HG03095 (cell line): ENCODE measurements at regions not wholly inside any gene's neighbourhood (a gene's known extent, or its start where the extent isn't known, plus 50 kb on each side); places are given as distances from the start of the nearest gene placed in this dataset.
"Not testable (repeated sequence)": the region's sequence is repeated elsewhere in the genome, so short reads cannot be mapped to it uniquely, and the experiment has no call there.

Source experiments
- ATAC-seq: cut with Tn5 transposase; IDR thresholded peaks from one replicate; pipeline ENCODE4 v1.9.1; 2021; ENCODE audit warnings: moderate library complexity; ENCODE audit not compliant: unreplicated experiment

GRCh38 chr5:18395126-18396110, 761.2 kb downstream of the TAF11L14 start:
- no peak for ATAC-seq

DNA sequence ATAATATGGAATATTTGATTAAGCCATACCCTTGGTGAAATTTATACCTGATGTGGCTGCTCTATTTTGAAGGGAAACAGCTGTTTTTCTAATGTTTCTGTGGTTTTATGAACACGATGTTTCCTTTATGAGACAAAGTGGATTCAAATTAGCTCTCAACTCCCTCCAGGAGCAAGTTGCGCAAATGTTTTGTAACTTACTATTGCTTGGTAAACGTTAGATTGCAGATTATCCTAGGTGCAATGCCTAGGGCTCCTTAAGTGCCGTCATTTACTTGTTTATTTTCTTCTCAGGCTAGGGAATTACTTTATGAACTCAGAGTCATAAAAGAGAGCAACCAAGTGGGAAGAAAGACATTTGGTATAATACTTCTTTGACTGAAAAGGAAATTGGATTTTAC, 763.1 kb downstream of the TAF11L14 start:
- ATAC-seq = no peak

DNA sequence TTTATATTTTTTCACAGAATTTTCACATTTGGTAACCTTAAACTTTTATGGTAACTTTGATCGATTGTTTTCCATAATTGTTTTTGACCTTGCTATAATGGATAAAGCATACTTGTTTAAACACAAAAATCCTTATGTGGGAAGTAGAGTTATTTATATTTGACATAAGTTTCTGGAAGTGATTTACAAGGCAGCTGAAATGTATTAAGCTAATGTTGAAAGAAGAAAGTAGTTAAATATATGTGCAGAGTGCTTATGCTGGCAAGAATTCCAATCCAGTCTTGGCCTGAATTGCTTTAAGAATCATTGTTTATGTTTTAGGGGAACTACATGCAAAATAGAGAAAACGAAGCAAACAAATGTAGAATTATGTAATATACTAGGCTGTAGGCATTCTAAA, 763.6 kb downstream of the TAF11L14 start:
- ATAC-seq = no peak

DNA sequence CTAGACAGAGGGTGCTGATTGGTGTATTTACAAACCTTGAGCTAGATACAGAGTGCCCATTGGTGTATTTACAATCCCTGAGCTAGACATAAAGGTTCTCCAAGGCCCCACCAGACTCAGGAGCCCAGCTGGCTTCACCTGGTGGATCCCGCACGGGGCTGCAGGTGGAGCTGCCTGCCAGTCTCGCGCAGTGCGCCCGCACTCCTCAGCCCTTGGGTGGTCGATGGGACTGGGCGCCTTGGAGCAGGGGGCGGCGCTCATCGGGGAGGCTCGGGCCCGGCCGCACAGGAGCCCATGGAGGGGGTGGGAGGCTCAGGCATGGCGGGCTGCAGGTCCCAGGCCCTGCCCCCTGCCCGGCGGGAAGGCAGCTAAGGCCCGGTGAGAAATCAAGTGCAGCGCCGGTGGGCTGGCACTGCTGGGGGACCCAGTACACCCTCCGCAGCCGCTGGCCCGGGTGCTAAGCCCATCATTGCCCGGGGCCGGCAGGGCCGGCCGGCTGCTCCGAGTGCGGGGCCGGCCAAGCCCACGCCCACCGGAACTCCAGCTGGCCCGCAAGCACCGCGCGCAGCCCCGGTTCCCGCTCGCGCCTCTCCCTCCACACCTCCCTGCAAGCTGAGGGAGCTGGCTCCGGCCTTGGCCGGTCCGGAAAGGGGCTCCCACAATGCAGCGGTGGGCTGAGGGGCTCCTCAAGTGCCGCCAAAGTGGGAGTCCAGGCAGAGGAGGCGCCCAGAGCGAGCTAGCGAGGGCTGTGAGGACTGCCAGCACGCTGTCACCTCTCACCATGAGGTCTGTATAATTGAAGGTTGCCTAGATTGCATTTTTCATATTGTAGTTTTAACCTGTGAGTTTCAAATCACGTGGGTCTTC, 765.4 kb downstream of the TAF11L14 start:
- ATAC-seq = not testable (repeated sequence)

- ATAC-seq = no peak
Observed at GRCh38 chr5:18403141-18403540, 768.9 kb downstream of the TAF11L14 start.

DNA sequence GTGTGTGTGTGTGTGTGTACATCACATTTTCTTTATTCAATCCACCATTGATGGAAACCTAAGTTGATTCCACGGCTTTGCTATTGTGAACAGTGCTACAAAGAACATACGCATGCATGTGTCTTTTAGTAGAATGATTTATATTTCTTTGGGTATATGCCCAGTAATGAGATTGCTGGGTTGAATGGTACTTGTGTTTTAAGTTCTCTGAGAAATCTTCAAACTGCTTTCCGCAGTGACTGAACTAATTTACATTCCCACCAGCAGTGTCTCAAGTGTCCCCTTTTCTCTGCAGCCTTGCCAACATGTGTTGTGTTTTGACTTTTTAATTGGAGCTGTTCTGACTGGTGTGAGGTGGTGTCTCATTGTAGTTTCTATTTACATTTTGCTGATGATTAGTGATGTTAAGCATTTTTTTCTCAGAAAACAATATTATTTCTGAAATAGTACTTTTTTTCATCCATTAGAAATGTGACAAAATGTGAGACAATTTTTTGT, 769.7 kb downstream of the TAF11L14 start:
- no peak for ATAC-seq

- ATAC-seq = no peak
Observed at GRCh38 chr5:18420711-18421110, 786.5 kb downstream of the TAF11L14 start.

DNA sequence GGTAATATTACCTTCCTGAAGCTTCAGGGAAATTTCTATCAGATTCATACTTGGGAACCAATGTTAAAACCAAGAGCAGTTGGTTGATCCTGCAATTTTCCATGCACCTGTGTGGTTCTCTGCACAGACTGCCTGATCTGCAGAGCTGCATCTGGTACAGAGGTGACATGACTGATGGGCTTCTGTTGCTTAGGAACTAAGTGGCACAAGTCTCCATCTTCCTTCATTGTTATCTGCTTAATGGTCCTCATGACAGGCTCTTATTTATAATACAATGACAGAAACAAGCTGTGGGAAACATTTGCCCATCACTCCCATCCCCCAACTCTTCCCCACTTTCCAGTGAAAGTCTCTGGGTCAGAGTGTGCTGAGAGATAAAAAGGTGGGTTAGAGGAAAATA, 799.1 kb downstream of the TAF11L14 start:
- no peak for ATAC-seq

DNA sequence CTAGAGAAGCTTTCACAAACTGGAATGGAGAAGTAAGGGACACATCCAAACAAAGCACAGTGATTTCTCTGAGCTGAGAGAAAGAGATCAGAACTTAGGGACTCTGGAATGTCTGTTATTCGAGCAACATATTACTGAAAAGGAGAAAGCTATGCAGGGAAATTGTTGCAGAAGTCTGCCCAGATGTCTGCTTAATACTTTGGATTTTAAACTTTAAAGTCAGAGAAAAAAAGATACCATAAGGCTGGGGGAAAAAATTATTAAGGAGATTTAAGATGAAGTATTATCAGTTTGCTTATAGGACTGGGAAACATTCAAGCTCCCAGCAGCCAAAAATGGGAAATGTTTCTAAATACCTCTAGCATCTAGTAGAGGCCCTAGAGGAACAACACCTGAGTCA, 803.9 kb downstream of the TAF11L14 start:
- no peak for ATAC-seq

- no peak for ATAC-seq
Observed at GRCh38 chr5:18455521-18455920, 821.3 kb downstream of the TAF11L14 start.

DNA sequence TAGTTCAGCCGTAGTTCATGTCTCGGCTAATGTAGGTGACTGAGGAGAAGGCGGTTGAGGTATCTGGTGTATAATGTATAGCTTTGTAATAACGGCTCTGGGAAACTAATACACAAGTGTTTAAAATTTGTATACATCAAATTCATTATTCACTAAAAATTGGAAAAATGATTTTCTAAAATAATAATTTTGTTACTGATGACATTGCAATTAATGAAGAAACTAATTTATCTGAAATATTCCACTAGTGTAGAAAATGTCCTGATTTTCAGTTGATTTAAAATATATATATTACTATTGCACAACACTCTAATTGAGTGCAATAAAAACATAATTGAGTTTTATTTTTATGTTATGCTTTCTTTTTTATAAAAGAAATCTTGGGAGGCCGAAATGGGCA, 823.0 kb downstream of the TAF11L14 start:
- ATAC-seq = no peak

DNA sequence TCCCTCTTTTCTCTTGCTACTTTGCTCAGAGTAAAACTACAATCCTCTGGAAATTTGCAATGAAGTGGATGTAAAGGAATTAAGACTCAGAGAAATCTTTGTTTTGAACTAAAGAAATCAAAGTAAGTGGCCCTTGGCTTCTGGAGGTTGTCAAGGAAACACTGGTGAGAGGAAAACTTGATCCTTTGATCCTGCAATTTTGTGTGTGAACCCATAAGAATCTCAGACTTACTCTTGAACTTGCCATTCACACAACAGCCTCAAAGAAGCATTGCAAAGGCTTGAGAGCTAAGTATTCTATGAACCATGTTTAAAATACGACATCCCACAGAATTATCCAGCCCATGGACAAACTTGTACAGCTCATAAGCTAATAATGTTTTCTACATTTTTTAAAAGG, 827.5 kb downstream of the TAF11L14 start:
- ATAC-seq = no peak

GRCh38 chr5:18465833-18466681, 831.8 kb downstream of the TAF11L14 start:
- peak; percentile 82 for ATAC-seq

DNA sequence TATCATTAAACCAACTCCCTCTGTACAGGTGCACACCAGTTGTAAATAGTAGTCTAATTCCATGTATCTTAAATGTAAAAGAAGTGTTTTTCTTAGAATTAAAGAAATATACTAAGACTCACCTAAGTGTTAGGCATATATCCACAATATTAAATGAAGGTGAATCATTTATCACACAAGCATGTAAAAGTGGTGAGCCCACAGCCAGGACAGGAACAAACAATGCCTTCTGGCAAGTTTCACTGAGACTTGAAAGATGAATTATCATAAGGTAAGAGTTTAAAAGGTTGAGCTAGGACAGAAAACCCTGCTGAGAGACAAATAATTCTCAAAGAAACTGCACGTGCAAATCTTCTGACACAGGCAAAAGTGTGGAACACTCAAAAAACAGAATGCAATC, 832.5 kb downstream of the TAF11L14 start:
- no peak for ATAC-seq

- not testable (repeated sequence) for ATAC-seq
Observed at GRCh38 chr5:18471791-18472190, 837.5 kb downstream of the TAF11L14 start.

DNA sequence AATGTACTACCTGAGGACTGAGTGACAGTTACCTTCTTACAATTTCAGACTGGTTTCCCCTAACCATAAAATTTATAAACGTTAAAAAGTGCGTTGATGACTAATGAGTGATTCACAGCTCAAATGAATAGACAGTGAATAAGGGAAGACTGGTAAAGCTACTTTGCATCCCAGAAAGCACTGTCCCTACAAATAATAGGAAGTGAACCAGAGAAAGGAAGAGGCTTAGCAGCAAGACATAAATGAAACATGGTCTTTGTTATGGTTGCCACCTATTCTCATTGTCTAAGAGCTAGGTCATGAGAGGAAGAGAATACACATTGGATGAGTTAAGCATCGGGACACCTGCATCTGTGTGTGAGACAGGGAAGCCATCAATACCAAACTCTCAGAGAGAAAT, 849.2 kb downstream of the TAF11L14 start:
- no peak for ATAC-seq

- no peak for ATAC-seq
Observed at GRCh38 chr5:18487928-18488480, 853.7 kb downstream of the TAF11L14 start.

GRCh38 chr5:18489703-18490102, 855.4 kb downstream of the TAF11L14 start:
- no peak for ATAC-seq

DNA sequence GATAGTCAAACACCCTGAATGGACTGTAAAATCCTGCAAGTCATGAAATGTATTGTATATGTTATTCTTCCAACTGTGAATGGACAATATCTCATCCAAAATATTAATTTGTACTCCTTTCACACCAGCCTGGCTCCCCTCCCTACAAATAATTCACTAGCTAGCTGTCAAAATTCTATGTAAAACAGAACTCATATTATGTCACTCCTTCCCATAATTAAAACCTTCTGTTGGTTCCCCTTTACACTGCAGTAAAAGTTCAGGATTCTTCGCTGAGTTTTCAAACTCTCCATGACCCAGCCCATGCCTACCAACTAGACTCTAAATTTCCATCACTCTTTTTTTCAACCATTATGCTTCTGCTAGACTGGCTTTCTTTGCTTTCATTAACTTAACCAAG, 857.1 kb downstream of the TAF11L14 start:
- no peak for ATAC-seq

- ATAC-seq = no peak
Observed at GRCh38 chr5:18495157-18495556, 860.9 kb downstream of the TAF11L14 start.
